Stimulated activated CD4-positive, alpha-beta T cell treated with anti-CD3 and anti-CD28 coated beads, Interleukin-15, amount 100 ng/mL, for 24 hours (primary cell): ENCODE measurements at regions not wholly inside any gene's neighbourhood (a gene's known extent, or its start where the extent isn't known, plus 50 kb on each side); places are given as distances from the start of the nearest gene placed in this dataset.

Experiments used
- DNase-seq: peaks from one replicate; pipeline ENCODE4 v3.0.0-alpha.2; 2020

GRCh38 chr1:98420376-98421084, 241.0 kb upstream of the SNX7 start:
- DNase-seq: no peak

GRCh38 chr1:98417820-98418219, 243.7 kb upstream of the SNX7 start:
- no peak for DNase-seq

GRCh38 chr1:98410082-98410481, 251.4 kb upstream of the SNX7 start:
- no peak for DNase-seq

- DNase-seq: no peak
Observed at GRCh38 chr1:98406352-98407088, 255.0 kb upstream of the SNX7 start.

GRCh38 chr1:98405581-98406074, 255.9 kb upstream of the SNX7 start:
- no peak for DNase-seq

GRCh38 chr1:98404866-98405265, 256.7 kb upstream of the SNX7 start:
- DNase-seq: no peak

GRCh38 chr1:98403963-98404480, 257.5 kb upstream of the SNX7 start:
- no peak for DNase-seq

- no peak for DNase-seq
Observed at GRCh38 chr1:98402860-98403259, 258.7 kb upstream of the SNX7 start.

GRCh38 chr1:98400446-98400845, 261.1 kb upstream of the SNX7 start:
- DNase-seq: no peak

GRCh38 chr1:98399218-98399617, 262.3 kb upstream of the SNX7 start:
- no peak for DNase-seq

GRCh38 chr1:98398649-98399048, 262.9 kb upstream of the SNX7 start:
- no peak for DNase-seq

- no peak for DNase-seq
Observed at GRCh38 chr1:98398092-98398491, 263.4 kb upstream of the SNX7 start.

GRCh38 chr1:98393719-98394118, 267.8 kb upstream of the SNX7 start:
- no peak for DNase-seq

GRCh38 chr1:98391175-98391574, 270.3 kb upstream of the SNX7 start:
- no peak for DNase-seq

- DNase-seq: no peak
Observed at GRCh38 chr1:98389809-98390208, 271.7 kb upstream of the SNX7 start.

- no peak for DNase-seq
Observed at GRCh38 chr1:98388441-98388840, 273.1 kb upstream of the SNX7 start.

GRCh38 chr1:98387701-98388100, 273.8 kb upstream of the SNX7 start:
- no peak for DNase-seq

GRCh38 chr1:98386675-98387440, 274.7 kb upstream of the SNX7 start:
- no peak for DNase-seq

GRCh38 chr1:98385652-98386051, 275.9 kb upstream of the SNX7 start:
- no peak for DNase-seq

- no peak for DNase-seq
Observed at GRCh38 chr1:98384461-98385141, 276.9 kb upstream of the SNX7 start.

- DNase-seq: no peak
Observed at GRCh38 chr1:98382986-98383740, 278.4 kb upstream of the SNX7 start.

- DNase-seq: no peak
Observed at GRCh38 chr1:98382586-98382985, 278.9 kb upstream of the SNX7 start.
